ENCODE measurements at regions not wholly inside any gene's neighbourhood (a gene's known extent, or its start where the extent isn't known, plus 50 kb on each side); places are given as distances from the start of the nearest gene placed in this dataset.
"Not testable (repeated sequence)": the region's sequence is repeated elsewhere in the genome, so short reads cannot be mapped to it uniquely, and the experiment has no call there.

GRCh38 chr3:72280876-72281275, 495.9 kb upstream of the PROK2 start:
- DNase-seq (ENCODE audit: low read depth in 2 of 2) = no peak

GRCh38 chr3:72279631-72280041, 494.7 kb upstream of the PROK2 start:
- no peak for DNase-seq (ENCODE audit: low read depth in 2 of 2)

- DNase-seq (ENCODE audit: low read depth in 2 of 2) = no peak
Measured at GRCh38 chr3:72279068-72279604, 494.2 kb upstream of the PROK2 start.

- DNase-seq (ENCODE audit: low read depth in 2 of 2) = no peak
Measured at GRCh38 chr3:72278349-72279067, 493.6 kb upstream of the PROK2 start.

- DNase-seq (ENCODE audit: low read depth in 2 of 2) = no peak
Measured at GRCh38 chr3:72277710-72278109, 492.8 kb upstream of the PROK2 start.

GRCh38 chr3:72276806-72277205, 491.9 kb upstream of the PROK2 start:
- DNase-seq (ENCODE audit: low read depth in 2 of 2) = no peak

- DNase-seq (ENCODE audit: low read depth in 2 of 2) = no peak
Measured at GRCh38 chr3:72275331-72275751, 490.4 kb upstream of the PROK2 start.

GRCh38 chr3:72274493-72275330, 489.8 kb upstream of the PROK2 start:
- no peak for DNase-seq (ENCODE audit: low read depth in 2 of 2)

- no peak for DNase-seq (ENCODE audit: low read depth in 2 of 2)
Measured at GRCh38 chr3:72273615-72274014, 488.7 kb upstream of the PROK2 start.

- DNase-seq (ENCODE audit: low read depth in 2 of 2) = no peak
Measured at GRCh38 chr3:72272356-72272755, 487.4 kb upstream of the PROK2 start.

- no peak for DNase-seq (ENCODE audit: low read depth in 2 of 2)
Measured at GRCh38 chr3:72271923-72272322, 487.0 kb upstream of the PROK2 start.

- no peak for DNase-seq (ENCODE audit: low read depth in 2 of 2)
Measured at GRCh38 chr3:72271216-72271615, 486.3 kb upstream of the PROK2 start.

- DNase-seq (ENCODE audit: low read depth in 2 of 2) = no peak
Measured at GRCh38 chr3:72270730-72271129, 485.8 kb upstream of the PROK2 start.

- no peak for DNase-seq (ENCODE audit: low read depth in 2 of 2)
Measured at GRCh38 chr3:72270072-72270681, 485.2 kb upstream of the PROK2 start.

- no peak for DNase-seq (ENCODE audit: low read depth in 2 of 2)
Measured at GRCh38 chr3:72269475-72269874, 484.5 kb upstream of the PROK2 start.

GRCh38 chr3:72266921-72267524, 482.1 kb upstream of the PROK2 start:
- DNase-seq (ENCODE audit: low read depth in 2 of 2) = not testable (repeated sequence)

- no peak for DNase-seq (ENCODE audit: low read depth in 2 of 2)
Measured at GRCh38 chr3:72266016-72266370, 481.0 kb upstream of the PROK2 start.

GRCh38 chr3:72265256-72266015, 480.5 kb upstream of the PROK2 start:
- no peak for DNase-seq (ENCODE audit: low read depth in 2 of 2)

GRCh38 chr3:72263223-72263990, 478.5 kb upstream of the PROK2 start:
- DNase-seq (ENCODE audit: low read depth in 2 of 2) = no peak

- DNase-seq (ENCODE audit: low read depth in 2 of 2) = no peak
Measured at GRCh38 chr3:72262736-72263135, 477.8 kb upstream of the PROK2 start.
